DMS53 treated with DMSO at 0.1 percent for 48 hours (cell line): ENCODE measurements at regions not wholly inside any gene's neighbourhood (a gene's known extent, or its start where the extent isn't known, plus 50 kb on each side); places are given as distances from the start of the nearest gene placed in this dataset.
"Not testable (repeated sequence)": the region's sequence is repeated elsewhere in the genome, so short reads cannot be mapped to it uniquely, and the experiment has no call there.

Source experiments
- DNase-seq: peaks from one replicate; lab custom pipeline; 2025; ENCODE audit not compliant: unreplicated experiment; lab: John Stamatoyannopoulos, UW

DNA sequence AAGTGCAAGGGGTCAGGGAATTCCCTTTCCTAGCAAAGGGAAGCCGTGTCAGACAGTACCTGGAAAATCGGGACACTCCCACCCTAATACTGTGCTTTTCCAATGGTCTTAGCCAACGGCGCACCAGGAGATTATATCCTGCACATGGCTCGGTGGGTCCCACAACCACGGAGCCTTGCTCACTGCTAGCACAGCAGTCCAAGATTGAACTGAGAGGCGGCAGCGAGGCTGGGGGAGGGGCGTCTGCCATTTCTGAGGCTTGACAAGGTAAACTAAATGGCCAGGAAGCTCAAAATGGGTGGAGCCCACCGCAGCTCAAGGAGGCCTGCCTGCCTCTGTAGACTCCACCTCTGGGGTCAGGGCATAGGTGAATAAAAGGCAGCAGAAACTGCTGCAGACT, 76.5 kb upstream of the LINC00632 start:
- DNase-seq: not testable (repeated sequence)

DNA sequence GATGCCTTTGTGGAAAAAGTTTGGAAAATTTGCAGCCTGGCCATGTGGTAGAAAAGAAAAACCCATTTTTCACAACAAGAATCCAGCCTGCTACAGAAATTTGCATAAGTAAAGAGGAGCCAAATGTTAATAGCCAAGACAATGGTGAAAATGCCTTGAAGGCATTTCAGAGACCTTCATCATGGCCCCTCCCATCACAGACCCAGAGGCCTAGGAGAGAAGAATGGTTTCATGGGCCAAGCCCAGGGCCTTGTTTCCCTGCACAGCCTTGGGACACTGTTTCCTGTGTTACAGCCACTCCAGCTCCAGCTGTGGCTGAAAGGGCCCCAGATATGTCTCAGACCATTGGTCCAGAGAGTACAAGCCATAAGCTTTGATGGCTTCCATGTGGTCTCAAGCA, 101.4 kb upstream of the LINC00632 start:
- no peak for DNase-seq

DNA sequence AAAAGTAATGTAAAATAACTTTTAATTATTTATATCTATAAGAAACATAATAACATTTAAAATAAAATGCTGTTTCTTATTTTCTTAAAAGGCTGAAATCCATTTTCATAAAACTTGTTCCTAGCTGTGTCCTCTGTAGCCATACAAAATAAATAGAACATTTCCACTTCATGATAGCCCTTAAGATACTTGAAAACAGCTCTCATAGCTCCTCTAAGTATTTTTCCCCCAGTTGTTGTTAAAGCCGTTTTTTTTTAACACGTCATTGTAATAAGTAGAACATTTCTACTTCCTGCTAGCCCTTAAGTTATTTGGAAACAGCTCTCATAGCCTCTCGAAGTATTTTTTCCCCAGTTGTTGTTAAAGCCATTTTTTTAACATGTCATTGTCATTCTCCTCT, 97.3 kb upstream of the SOX3 start:
- DNase-seq: peak; percentile 12

DNA sequence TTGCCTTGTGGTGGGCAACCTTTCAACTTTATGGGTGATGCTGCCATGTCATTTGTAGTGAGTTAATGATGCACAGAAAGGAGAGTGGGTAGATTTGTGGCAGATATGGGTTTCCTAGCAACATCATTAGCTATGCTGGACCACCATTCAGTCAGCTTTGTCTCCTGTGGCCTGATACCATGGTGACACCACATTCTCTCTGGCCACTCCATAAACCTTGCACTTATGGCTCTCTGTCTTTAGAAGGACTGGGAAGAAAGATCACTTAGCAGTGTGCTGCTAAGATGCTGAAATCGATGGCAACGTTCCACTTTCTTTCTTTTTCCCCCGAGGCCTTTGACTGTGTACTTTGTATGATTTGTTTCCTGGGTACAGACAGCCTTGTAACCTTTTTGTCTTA, 95.0 kb upstream of the SOX3 start:
- no peak for DNase-seq

DNA sequence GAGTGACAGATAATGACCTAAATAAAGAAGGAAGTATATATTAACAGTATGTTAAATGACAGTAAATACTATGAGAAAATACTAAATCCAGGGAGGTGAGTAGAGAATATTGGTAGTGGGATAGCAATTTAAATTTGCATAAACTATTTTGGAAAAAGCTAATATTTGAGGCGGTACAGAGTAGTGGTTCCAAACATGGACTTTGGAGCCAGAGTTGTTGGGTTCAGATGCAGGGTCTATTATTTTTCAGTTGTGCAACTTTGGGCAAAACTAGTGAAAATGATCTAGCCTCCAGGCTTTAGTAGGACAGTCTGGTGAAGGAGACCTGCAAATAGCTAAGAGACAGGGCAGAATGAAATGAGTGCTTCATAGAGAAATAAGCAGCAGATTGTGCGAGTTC, 84.8 kb upstream of the SOX3 start:
- DNase-seq: no peak

DNA sequence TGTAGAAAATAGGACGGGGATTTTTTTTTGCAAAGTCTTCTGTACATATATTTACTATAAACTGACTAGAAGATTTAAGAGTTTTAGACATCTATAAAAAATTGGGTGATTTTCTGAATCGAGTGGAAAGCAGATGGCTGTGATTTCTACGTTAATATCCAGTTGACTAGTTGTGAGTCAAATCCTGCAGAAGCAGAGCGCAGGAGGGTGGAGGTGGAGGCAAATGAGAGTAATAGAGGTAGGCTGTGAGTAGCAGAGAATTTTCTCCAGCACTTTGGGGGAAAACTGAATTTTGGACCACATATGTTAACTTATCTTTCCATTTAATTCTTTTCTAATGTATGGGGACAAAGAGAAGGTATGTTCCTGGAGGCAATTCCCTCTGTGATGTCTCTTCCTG, 82.1 kb upstream of the SOX3 start:
- no peak for DNase-seq

DNA sequence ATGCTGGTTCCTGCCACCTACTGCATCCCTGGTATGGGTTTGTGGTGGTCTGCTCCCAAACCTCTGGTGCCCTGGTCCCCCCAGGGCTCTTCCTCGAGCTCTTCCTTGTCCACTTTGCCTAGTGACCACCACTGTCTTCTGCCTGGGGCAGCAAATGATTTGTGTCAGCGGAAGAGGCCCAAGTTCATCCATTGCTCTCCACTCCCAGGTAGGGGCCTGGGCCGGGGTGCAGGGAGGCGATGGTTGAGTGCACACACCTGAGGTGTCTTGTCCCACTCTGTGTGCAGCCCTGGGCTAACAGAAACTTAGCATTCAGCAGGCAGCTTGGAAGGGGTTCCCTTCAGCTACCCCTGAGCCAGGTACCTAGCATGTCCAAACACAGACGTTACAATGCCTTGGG, 75.6 kb upstream of the SOX3 start:
- DNase-seq: no peak

DNA sequence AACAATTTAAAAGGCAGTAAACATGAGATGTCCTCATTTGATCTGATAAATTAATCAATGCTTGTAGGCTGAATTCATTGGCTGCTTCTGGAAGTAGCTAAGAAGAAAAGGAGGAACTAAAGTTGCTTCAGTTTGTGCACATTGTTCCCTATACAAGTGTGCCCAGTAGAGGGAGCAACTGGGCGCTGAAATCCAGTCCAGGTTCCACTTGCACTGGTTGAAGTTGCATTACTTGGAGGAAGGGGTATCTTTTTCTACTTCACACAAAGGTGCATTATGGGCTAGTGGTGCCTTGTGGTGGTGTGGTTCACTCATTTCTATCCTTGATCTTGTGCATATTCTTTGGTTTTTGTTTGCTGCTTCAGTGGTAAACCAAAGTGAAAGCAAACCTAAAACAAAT, 67.9 kb upstream of the SOX3 start:
- DNase-seq: peak; percentile 5

DNA sequence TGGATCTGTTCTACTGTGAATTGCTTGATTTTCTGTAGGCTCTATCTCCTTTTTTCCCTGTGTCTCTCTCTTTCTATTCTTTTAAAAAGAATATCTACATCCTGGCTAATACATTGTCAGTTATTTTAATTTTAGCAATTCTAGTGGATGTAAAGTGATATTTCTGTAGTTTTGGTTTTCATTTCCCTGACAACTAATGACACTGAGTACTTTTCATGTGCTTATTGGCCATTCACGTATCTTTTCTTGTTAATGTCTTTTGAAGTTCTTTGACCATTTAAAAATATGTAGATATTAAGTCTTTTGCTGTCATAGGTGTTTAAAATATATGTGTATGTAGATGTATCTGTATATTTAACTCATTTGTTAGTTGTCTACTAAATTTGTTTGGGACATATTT, 59.0 kb upstream of the SOX3 start:
- no peak for DNase-seq
